PC-3 (cell line): ENCODE measurements at regions not wholly inside any gene's neighbourhood (a gene's known extent, or its start where the extent isn't known, plus 50 kb on each side); places are given as distances from the start of the nearest gene placed in this dataset.
A peak's percentile ranks its signal among the peaks of the same experiment; 100 is the strongest.
"Not testable (repeated sequence)": the region's sequence is repeated elsewhere in the genome, so short reads cannot be mapped to it uniquely, and the experiment has no call there.

Experiments
- ATAC-seq: fragments of 200-7000 bp; cut with Tn5 transposase; 2 replicates; pipeline ENCODE4 v1.9.1; 2020; ENCODE audit warnings: mild to moderate bottlenecking, moderate library complexity
- BruUV-seq: library from RNA; stranded (reverse); fragments of 400-500 nt; replicated peaks from 2 replicates; lab custom pipeline; 2021; lab: Mats Ljungman, UMichigan
- CTCF ChIA-PET: fragments of 300-600 bp; sonication (Branson Sonifier 250); formaldehyde crosslinking; loops from one replicate; lab custom pipeline; 2022; ENCODE audit warnings: antibody characterized with exemption; lab: Charles Lee
- POLR2A ChIA-PET: fragments of 300-600 bp; sonication (Branson Sonifier 250); formaldehyde crosslinking; loops from one replicate; lab custom pipeline; 2022; ENCODE audit warnings: antibody characterized with exemption; ENCODE audit not compliant: unreplicated experiment; lab: Charles Lee
- DNase-seq: peaks from one replicate; pipeline ENCODE4 v3.0.0-alpha.2; 2015
- H2AFZ ChIP-seq: fragments of 300-600 bp; sonication (generic); 2 replicates; pipeline ENCODE4 v1.6.0; 2016; ENCODE audit warnings: antibody characterized with exemption, low read length
- H3F3A ChIP-seq: fragments of 300-600 bp; sonication (generic); one replicate; pipeline ENCODE4 v1.6.0; 2017; ENCODE audit warnings: antibody characterized with exemption, low read length, control low read depth, mild to moderate bottlenecking; ENCODE audit not compliant: unreplicated experiment
- H3K27ac ChIP-seq: fragments of 300-600 bp; sonication (generic); 2 replicates; pipeline ENCODE4 v1.5.1; 2016; ENCODE audit warnings: mild to moderate bottlenecking, low read length
- H3K27me3 ChIP-seq: fragments of 300-600 bp; sonication (generic); 2 replicates; pipeline ENCODE4 v1.6.1; 2016; ENCODE audit warnings: low read length, mixed read lengths
- H3K36me3 ChIP-seq: fragments of 300-600 bp; sonication (generic); 2 replicates; pipeline ENCODE4 v1.6.1; 2016; ENCODE audit warnings: low read depth, mixed run types, low read length, mixed read lengths
- H3K4me1 ChIP-seq: fragments of 300-600 bp; sonication (generic); 2 replicates; pipeline ENCODE4 v1.5.1; 2016; ENCODE audit warnings: low read length; ENCODE audit not compliant: insufficient read depth
- H3K4me2 ChIP-seq: fragments of 300-600 bp; sonication (generic); 2 replicates; pipeline ENCODE4 v1.6.0; 2016; ENCODE audit warnings: low read length
- H3K4me3 ChIP-seq: fragments of 300-600 bp; sonication (generic); 2 replicates; pipeline ENCODE4 v1.5.1; 2016; ENCODE audit warnings: mild to moderate bottlenecking, low read length, mixed read lengths
- H3K79me2 ChIP-seq: fragments of 300-600 bp; sonication (generic); 2 replicates; pipeline ENCODE4 v1.6.1; 2017; ENCODE audit warnings: low read length, mixed read lengths
- H3K9ac ChIP-seq: fragments of 300-600 bp; sonication (generic); 2 replicates; pipeline ENCODE4 v1.6.0; 2016; ENCODE audit warnings: mild to moderate bottlenecking, low read length
- H3K9me2 ChIP-seq: fragments of 300-600 bp; sonication (generic); replicated peaks from 2 replicates; pipeline ENCODE4 v1.6.1; 2016; ENCODE audit warnings: mixed run types, low read length, mixed read lengths
- H3K9me3 ChIP-seq: fragments of 300-600 bp; sonication (generic); 2 replicates; pipeline ENCODE4 v1.6.1; 2016; ENCODE audit warnings: low read length, mixed read lengths
- H4K20me1 ChIP-seq: fragments of 300-600 bp; sonication (generic); 2 replicates; pipeline ENCODE4 v1.6.1; 2016; ENCODE audit warnings: low read length, mixed read lengths
- CTCF ChIP-seq: fragments of 300-600 bp; sonication (generic); conservative IDR thresholded peaks from 2 replicates; pipeline ENCODE4 v1.5.1; 2017; ENCODE audit warnings: antibody characterized with exemption, low read depth, mild to moderate bottlenecking, low read length
- EZH2 ChIP-seq: fragments of 300-600 bp; sonication (generic); IDR thresholded peaks from one replicate; pipeline ENCODE4 v1.6.1; 2017; ENCODE audit warnings: antibody characterized with exemption, mild to moderate bottlenecking, low read length; ENCODE audit not compliant: unreplicated experiment
- EZH2phosphoT487 ChIP-seq: fragments of 300-600 bp; sonication (generic); IDR thresholded peaks from 2 replicates; pipeline ENCODE4 v1.6.1; 2018; ENCODE audit warnings: mild to moderate bottlenecking, antibody characterized with exemption, low read length, borderline replicate concordance
- intact Hi-C: fragments of 100-400 bp; cut with micrococcal nuclease; formaldehyde crosslinking; loops from 2 replicates; pipeline ENCODE4 v1.9.0; 2023

- Histone ChIP-seq H3K79me2 (no peaks in the 10 kb centered on the region), H3K9ac (no peak overlapping the region), H3F3A (no peaks in the 10 kb centered on the region), H3K36me3 (no peaks in the 10 kb centered on the region), H3K4me3 (peak overlapping the region; percentile 62; the same call in 1 of the 2 replicates), H2AFZ (peak overlapping the region; percentile 91), H3K4me1 (peaks cover 6% of the 10 kb centered on the region), H4K20me1 (no peaks in the 10 kb centered on the region), H3K9me2 (0 out of 2 replicates have a peak, but pooled peaks cover 3% of the 10 kb centered on the region), H3K9me3 (no peaks in the 10 kb centered on the region), H3K4me2 (peak overlapping the region; percentile 77), H3K27ac (no peak overlapping the region), H3K27me3 (no peaks in the 10 kb centered on the region)
- ChIA-PET POLR2A (no interaction called here), CTCF (interaction anchor here (1.1 kb wide), 1 partner anchor 204 kb away, joined by 4 read pairs; no protein-coding TSS in a partner anchor)
- TF ChIP-seq CTCF (no peak), EZH2 (no peak), EZH2phosphoT487 (no peak)
- no TSS peak for BruUV-seq
- ATAC-seq, result peak; percentile 44
- DNase-seq, result no peak
- intact Hi-C loops, result loop anchor here (1.0 to 5.0 kb wide), 5 partner anchors 84 to 305 kb away; no protein-coding TSS in a partner anchor
Observed at GRCh38 chr2:44087714-44088092, 81.0 kb upstream of the PPM1B start.

GRCh38 chr2:44092519-44092918 lies 76.2 kb upstream of the PPM1B start:
- H3K9me2 ChIP-seq, H3K36me3 ChIP-seq, H3K9ac ChIP-seq, H4K20me1 ChIP-seq, H3K4me1 ChIP-seq, ATAC-seq, H3K79me2 ChIP-seq, H2AFZ ChIP-seq, DNase-seq, BruUV-seq, H3K27me3 ChIP-seq, H3K4me3 ChIP-seq, H3K4me2 ChIP-seq, H3K27ac ChIP-seq, intact Hi-C loops, CTCF ChIA-PET, POLR2A ChIA-PET, H3K9me3 ChIP-seq, H3F3A ChIP-seq: not testable (repeated sequence)

- intact Hi-C loops, result no loop called here
- no TSS peak for BruUV-seq
Observed at GRCh38 chr2:44093970-44094369, 74.7 kb upstream of the PPM1B start.

More at GRCh38 chr2:44093970-44094369, 74.7 kb upstream of the PPM1B start:
- H2AFZ ChIP-seq, result no peak overlapping the region
- H3K4me1 ChIP-seq, result no peaks in the 10 kb centered on the region
- ChIA-PET CTCF (no interaction called here), POLR2A (no interaction called here)
- 0 out of 2 replicates have a peak, but pooled peaks cover 3% of the 10 kb centered on the region for H3K9me2 ChIP-seq
- H3K36me3 ChIP-seq, result no peaks in the 10 kb centered on the region
- DNase-seq (no peak), ATAC-seq (no peak)
- H3K4me3 ChIP-seq, result no peak overlapping the region
- no peaks in the 10 kb centered on the region for H3K9me3 ChIP-seq
- no peak for TF ChIP-seq EZH2phosphoT487
- TF ChIP-seq EZH2, result no peak
- no peak for TF ChIP-seq CTCF
- no peak overlapping the region for H3K4me2 ChIP-seq
- H3F3A ChIP-seq, result no peaks in the 10 kb centered on the region
- no peaks in the 10 kb centered on the region for H4K20me1 ChIP-seq
- H3K79me2 ChIP-seq, result no peaks in the 10 kb centered on the region
- no peak overlapping the region for H3K27ac ChIP-seq
- no peaks in the 10 kb centered on the region for H3K27me3 ChIP-seq
- H3K9ac ChIP-seq, result no peak overlapping the region
